Prostate gland (tissue), 2 donors: ENCODE measurements at regions not wholly inside any gene's neighbourhood (a gene's known extent, or its start where the extent isn't known, plus 50 kb on each side); places are given as distances from the start of the nearest gene placed in this dataset.

Experiments used
- DNase-seq: peaks from one replicate; pipeline ENCODE4 v3.0.0-alpha.2; 2019; ENCODE audit warnings: low spot score
- H3K27ac ChIP-seq, 2 donors: fragments of 200-600 bp; sonication (generic); 2 replicates each; pipeline ENCODE4 v1.5.1; 2017 to 2019
- H3K27me3 ChIP-seq: fragments of 200-600 bp; sonication (generic); replicated peaks from 2 replicates; pipeline ENCODE4 v1.5.1; 2019; ENCODE audit not compliant: insufficient read depth
- H3K36me3 ChIP-seq, 2 donors: fragments of 200-600 bp; sonication (generic); 1 replicate in 1 of 2; 2 replicates in 1 of 2; pipeline versions ENCODE4 v1.5.1 to v1.8.1; 2017 to 2019
- H3K4me1 ChIP-seq: fragments of 200-600 bp; sonication (generic); replicated peaks from 2 replicates; pipeline ENCODE4 v1.5.1; 2019
- H3K4me3 ChIP-seq, 2 donors: fragments of 200-600 bp; sonication (generic); 2 replicates each; pipeline ENCODE4 v1.5.1; 2017 to 2019
- H3K9me3 ChIP-seq: fragments of 200-600 bp; sonication (generic); 2 replicates; pipeline ENCODE4 v1.5.1; 2017
- CTCF ChIP-seq, 4 experiments: fragments of 200-600 bp in 2 of 4; fragments of 450-650 bp in 2 of 4; sonication (generic) in 2 of 4; IDR thresholded peaks; 1 replicate in 3 of 4; 2 replicates in 1 of 4; pipeline ENCODE4 v1.5.1; 2016 to 2019; ENCODE audit warnings: antibody characterized with exemption in 4 of 4, mild to moderate bottlenecking in 2 of 4, moderate library complexity in 2 of 4
- POLR2A ChIP-seq: fragments of 450-650 bp; IDR thresholded peaks from one replicate; pipeline ENCODE4 v1.6.1; 2016; ENCODE audit warnings: antibody characterized with exemption, mild to moderate bottlenecking
- POLR2AphosphoS5 ChIP-seq: sonication (generic); formaldehyde crosslinking; IDR thresholded peaks from one replicate; pipeline ENCODE4 v1.6.1; 2017; ENCODE audit warnings: antibody characterized with exemption
- WGBS: methylation state at CpG from one replicate; pipeline ENCODE4 v1.1.5; 2018; 5-methylcytosine and 5-hydroxymethylcytosine counted together
- intact Hi-C: fragments of 100-400 bp; cut with DNase I; formaldehyde crosslinking; loops from one replicate; pipeline ENCODE4 v1.14.2; 2022

- DNase-seq: no peak
- Histone ChIP-seq H3K4me3 (no peak overlapping the region), H3K27ac (no peak overlapping the region), H3K27me3 (no peaks in the 10 kb centered on the region), H3K36me3 (no peaks in the 10 kb centered on the region), H3K9me3 (no peaks in the 10 kb centered on the region), H3K4me1 (no peaks in the 10 kb centered on the region)
- intact Hi-C loops: loop anchor here (10.0 kb wide), 2 partner anchors 511 to 621 kb away; partner anchors contain the start of gene ADAMTS5
- 81% methylated on average over 7 of the region's 7 CpGs for WGBS
- no peak for TF ChIP-seq POLR2AphosphoS5
- TF ChIP-seq CTCF (IDR thresholded peaks at IDR 0.05): no peak
- no peak for TF ChIP-seq POLR2A
These were observed 508.6 kb upstream of the ADAMTS5 start for GRCh38 chr21:27475363-27475955.

- TF ChIP-seq CTCF (IDR thresholded peaks at IDR 0.05) (no peak), POLR2AphosphoS5 (no peak)
- Histone ChIP-seq H3K27me3 (no peaks in the 10 kb centered on the region), H3K27ac (no peak overlapping the region), H3K36me3 (no peaks in the 10 kb centered on the region), H3K9me3 (no peaks in the 10 kb centered on the region), H3K4me3 (no peak overlapping the region), H3K4me1 (no peaks in the 10 kb centered on the region)
- DNase-seq: no peak
- 58% methylated on average over 2 of the region's 2 CpGs for WGBS
- intact Hi-C loops: no loop called here
These were observed 500.5 kb upstream of the ADAMTS5 start for GRCh38 chr21:27467366-27467765.

- Histone ChIP-seq H3K36me3 (no peaks in the 10 kb centered on the region), H3K9me3 (no peaks in the 10 kb centered on the region), H3K4me1 (no peaks in the 10 kb centered on the region), H3K4me3 (no peak overlapping the region), H3K27ac (no peak overlapping the region), H3K27me3 (no peaks in the 10 kb centered on the region)
- 81% methylated on average over 3 of the region's 3 CpGs for WGBS
- intact Hi-C loops: no loop called here
- DNase-seq: no peak
- no peak for TF ChIP-seq POLR2A
- no peak for TF ChIP-seq POLR2AphosphoS5
- TF ChIP-seq CTCF (IDR thresholded peaks at IDR 0.05): no peak
These were observed 499.3 kb upstream of the ADAMTS5 start for GRCh38 chr21:27466140-27466539.

- H3K4me1 ChIP-seq: no peaks in the 10 kb centered on the region
- intact Hi-C loops: no loop called here
- DNase-seq: no peak
- no peaks in the 10 kb centered on the region for H3K27me3 ChIP-seq
- no peaks in the 10 kb centered on the region for H3K9me3 ChIP-seq
- no peaks in the 10 kb centered on the region for H3K36me3 ChIP-seq
- H3K4me3 ChIP-seq: no peak overlapping the region
- WGBS: 79% methylated on average over 1 of the region's 1 CpG
- no peak overlapping the region for H3K27ac ChIP-seq
- TF ChIP-seq POLR2A (no peak), CTCF (IDR thresholded peaks at IDR 0.05) (no peak), POLR2AphosphoS5 (no peak)
These were observed 497.8 kb upstream of the ADAMTS5 start for GRCh38 chr21:27464648-27465047.

- TF ChIP-seq POLR2A (no peak), CTCF (IDR thresholded peaks at IDR 0.05) (no peak), POLR2AphosphoS5 (no peak)
- Histone ChIP-seq H3K4me3 (no peak overlapping the region), H3K9me3 (no peaks in the 10 kb centered on the region), H3K27me3 (no peaks in the 10 kb centered on the region), H3K36me3 (no peaks in the 10 kb centered on the region), H3K4me1 (no peaks in the 10 kb centered on the region), H3K27ac (no peak overlapping the region)
- intact Hi-C loops: no loop called here
- no peak for DNase-seq
- WGBS: 69% methylated on average over 2 of the region's 2 CpGs
These were observed 495.8 kb upstream of the ADAMTS5 start for GRCh38 chr21:27462726-27463125.
